ENCODE measurements at regions not wholly inside any gene's neighbourhood (a gene's known extent, or its start where the extent isn't known, plus 50 kb on each side); places are given as distances from the start of the nearest gene placed in this dataset.

DNA sequence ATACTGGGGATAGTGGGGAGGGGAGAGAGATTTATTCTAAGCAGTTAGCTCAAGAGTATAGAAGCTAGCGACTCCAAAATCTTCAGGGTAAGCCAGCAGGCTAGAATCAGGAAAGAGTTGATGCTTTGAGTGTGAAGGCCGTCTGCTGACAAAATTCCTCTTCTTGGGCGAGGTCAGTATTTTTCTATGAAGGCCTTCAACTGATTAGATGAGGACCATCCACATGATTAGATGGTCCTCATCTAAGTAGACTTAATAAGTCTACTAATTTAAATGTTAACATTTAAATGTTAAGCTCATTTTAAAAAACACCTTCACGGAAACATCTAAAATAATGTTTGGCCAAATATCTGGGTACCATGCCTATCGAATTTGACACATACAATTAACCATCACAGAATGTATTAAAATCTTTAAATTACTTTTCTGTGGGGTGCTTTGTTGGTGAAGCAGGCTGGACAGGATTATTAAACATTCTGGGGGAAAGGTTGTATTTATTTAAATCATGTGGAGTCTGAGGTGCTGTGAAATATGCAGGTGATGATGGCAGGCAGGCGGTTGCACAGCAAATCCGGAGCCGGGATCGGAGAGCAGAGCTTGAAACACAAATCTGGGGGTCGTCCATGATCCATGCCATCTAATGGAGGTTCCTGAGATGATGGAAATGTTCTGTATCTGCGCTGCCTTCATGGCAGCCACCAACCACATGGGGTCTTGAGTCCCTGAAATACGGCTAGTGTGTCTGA lies 49.8 kb upstream of the ADORA2B start:
- DNase-seq = no peak

Data from hypothalamus (tissue), 51 donors.